ENCODE measurements at regions not wholly inside any gene's neighbourhood (a gene's known extent, or its start where the extent isn't known, plus 50 kb on each side); places are given as distances from the start of the nearest gene placed in this dataset.
"Not testable (repeated sequence)": the region's sequence is repeated elsewhere in the genome, so short reads cannot be mapped to it uniquely, and the experiment has no call there.

GRCh38 chr2:95671992-95672391 lies 80.2 kb downstream of the TRIM43 start:
- TF ChIP-seq, protein P1, sequence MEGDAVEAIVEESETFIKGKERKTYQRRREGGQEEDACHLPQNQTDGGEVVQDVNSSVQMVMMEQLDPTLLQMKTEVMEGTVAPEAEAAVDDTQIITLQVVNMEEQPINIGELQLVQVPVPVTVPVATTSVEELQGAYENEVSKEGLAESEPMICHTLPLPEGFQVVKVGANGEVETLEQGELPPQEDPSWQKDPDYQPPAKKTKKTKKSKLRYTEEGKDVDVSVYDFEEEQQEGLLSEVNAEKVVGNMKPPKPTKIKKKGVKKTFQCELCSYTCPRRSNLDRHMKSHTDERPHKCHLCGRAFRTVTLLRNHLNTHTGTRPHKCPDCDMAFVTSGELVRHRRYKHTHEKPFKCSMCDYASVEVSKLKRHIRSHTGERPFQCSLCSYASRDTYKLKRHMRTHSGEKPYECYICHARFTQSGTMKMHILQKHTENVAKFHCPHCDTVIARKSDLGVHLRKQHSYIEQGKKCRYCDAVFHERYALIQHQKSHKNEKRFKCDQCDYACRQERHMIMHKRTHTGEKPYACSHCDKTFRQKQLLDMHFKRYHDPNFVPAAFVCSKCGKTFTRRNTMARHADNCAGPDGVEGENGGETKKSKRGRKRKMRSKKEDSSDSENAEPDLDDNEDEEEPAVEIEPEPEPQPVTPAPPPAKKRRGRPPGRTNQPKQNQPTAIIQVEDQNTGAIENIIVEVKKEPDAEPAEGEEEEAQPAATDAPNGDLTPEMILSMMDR (IDR thresholded peaks at IDR 0.05; ENCODE audit: low read length) = not testable (repeated sequence)
- TF ChIP-seq EZH2 (IDR thresholded peaks at IDR 0.05; ENCODE audit: borderline replicate concordance, low read length) = not testable (repeated sequence)
